ENCODE measurements at regions not wholly inside any gene's neighbourhood (a gene's known extent, or its start where the extent isn't known, plus 50 kb on each side); places are given as distances from the start of the nearest gene placed in this dataset.
"Not testable (repeated sequence)": the region's sequence is repeated elsewhere in the genome, so short reads cannot be mapped to it uniquely, and the experiment has no call there.

GRCh38 chr5:53783624-53784228, 223.3 kb downstream of the NDUFS4 start:
- WGBS, 2 donors, result 84 to 85% methylated on average over 11 of the region's 11 CpGs
- H3K9me3 ChIP-seq, result no peaks in the 10 kb centered on the region
- intact Hi-C loops (cut with DNase I; ENCODE audit: low total_unique reads), result no loop called here

GRCh38 chr5:53784596-53784995, 224.2 kb downstream of the NDUFS4 start:
- H3K36me3 ChIP-seq (ENCODE audit: low read depth, missing control alignments), result no peaks in the 10 kb centered on the region
- no peaks in the 10 kb centered on the region for H3K9me3 ChIP-seq
- DNase-seq, result no peak
- no peaks in the 10 kb centered on the region for H3K27me3 ChIP-seq
- no peak for TF ChIP-seq POLR2A (IDR thresholded peaks at IDR 0.05)
- no peak for TF ChIP-seq CTCF (IDR thresholded peaks at IDR 0.05)
- H3K4me1 ChIP-seq, result no peaks in the 10 kb centered on the region
- WGBS, 2 donors, result 76 to 82% methylated on average over 6 of the region's 6 CpGs
- H3K27ac ChIP-seq, result no peak overlapping the region
- no peak overlapping the region for H3K4me3 ChIP-seq
- intact Hi-C loops (cut with DNase I; ENCODE audit: low total_unique reads), result no loop called here

More at GRCh38 chr5:53783624-53784228, 223.3 kb downstream of the NDUFS4 start:
- DNase-seq, result no peak
- no peaks in the 10 kb centered on the region for H3K36me3 ChIP-seq (ENCODE audit: low read depth, missing control alignments)
- no peak overlapping the region for H3K27ac ChIP-seq
- TF ChIP-seq POLR2A (IDR thresholded peaks at IDR 0.05) (no peak), CTCF (IDR thresholded peaks at IDR 0.05) (no peak)
- no peak overlapping the region for H3K4me3 ChIP-seq
- no peaks in the 10 kb centered on the region for H3K27me3 ChIP-seq
- no peaks in the 10 kb centered on the region for H3K4me1 ChIP-seq

- no peak for DNase-seq
- TF ChIP-seq POLR2A (IDR thresholded peaks at IDR 0.05), result no peak
- no peaks in the 10 kb centered on the region for H3K27me3 ChIP-seq
- no peaks in the 10 kb centered on the region for H3K4me1 ChIP-seq
- no peaks in the 10 kb centered on the region for H3K9me3 ChIP-seq
- H3K36me3 ChIP-seq (ENCODE audit: low read depth, missing control alignments), result no peaks in the 10 kb centered on the region
- no peak overlapping the region for H3K4me3 ChIP-seq
- WGBS, 2 donors, result 54 to 60% methylated on average over 3 of the region's 3 CpGs
- intact Hi-C loops (cut with DNase I; ENCODE audit: low total_unique reads), result no loop called here
- H3K27ac ChIP-seq, result no peak overlapping the region
Measured at GRCh38 chr5:53785924-53786323, 225.5 kb downstream of the NDUFS4 start.

- Histone ChIP-seq H3K27me3 (no peaks in the 10 kb centered on the region), H3K4me1 (no peaks in the 10 kb centered on the region), H3K9me3 (no peaks in the 10 kb centered on the region), H3K27ac (no peak overlapping the region), H3K4me3 (no peak overlapping the region), H3K36me3 (ENCODE audit: low read depth, missing control alignments) (no peaks in the 10 kb centered on the region)
- WGBS, 2 donors, result 81 to 94% methylated on average over 2 of the region's 2 CpGs
- intact Hi-C loops (cut with DNase I; ENCODE audit: low total_unique reads), result no loop called here
- no peak for TF ChIP-seq CTCF (IDR thresholded peaks at IDR 0.05)
- TF ChIP-seq POLR2A (IDR thresholded peaks at IDR 0.05), result no peak
- no peak for DNase-seq
Measured at GRCh38 chr5:53790026-53790425, 229.6 kb downstream of the NDUFS4 start.

- Histone ChIP-seq H3K4me1 (no peaks in the 10 kb centered on the region), H3K27ac (no peak overlapping the region), H3K27me3 (no peaks in the 10 kb centered on the region), H3K4me3 (no peak overlapping the region), H3K9me3 (no peaks in the 10 kb centered on the region), H3K36me3 (ENCODE audit: low read depth, missing control alignments) (no peaks in the 10 kb centered on the region)
- 91 to 95% methylated on average over 2 of the region's 2 CpGs for WGBS, 2 donors
- DNase-seq, result no peak
- TF ChIP-seq CTCF (IDR thresholded peaks at IDR 0.05) (no peak), POLR2A (IDR thresholded peaks at IDR 0.05) (no peak)
- intact Hi-C loops (cut with DNase I; ENCODE audit: low total_unique reads), result no loop called here
Measured at GRCh38 chr5:53792338-53792737, 231.9 kb downstream of the NDUFS4 start.

- H3K4me1 ChIP-seq; H3K27ac ChIP-seq; intact Hi-C loops (cut with DNase I; ENCODE audit: low total_unique reads); H3K4me3 ChIP-seq; H3K27me3 ChIP-seq; DNase-seq; H3K36me3 ChIP-seq (ENCODE audit: low read depth, missing control alignments); H3K9me3 ChIP-seq: not testable (repeated sequence)
- WGBS, 2 donors, result 88 to 90% methylated on average over 8 of the region's 9 CpGs
Measured at GRCh38 chr5:53799644-53800043, 239.2 kb downstream of the NDUFS4 start.

- 86 to 90% methylated on average over 4 of the region's 4 CpGs for WGBS, 2 donors
- H3K27ac ChIP-seq; H3K27me3 ChIP-seq; intact Hi-C loops (cut with DNase I; ENCODE audit: low total_unique reads); H3K9me3 ChIP-seq; H3K36me3 ChIP-seq (ENCODE audit: low read depth, missing control alignments); H3K4me1 ChIP-seq; DNase-seq; H3K4me3 ChIP-seq: not testable (repeated sequence)
Measured at GRCh38 chr5:53808392-53808791, 248.0 kb downstream of the NDUFS4 start.
